Heart left ventricle (tissue), 16 donors: ENCODE measurements at regions not wholly inside any gene's neighbourhood (a gene's known extent, or its start where the extent isn't known, plus 50 kb on each side); places are given as distances from the start of the nearest gene placed in this dataset.

Source experiments
- ATAC-seq, 4 donors: fragments of 200-7000 bp; cut with Tn5 transposase; one replicate each; pipeline ENCODE4 v1.9.1; 2020 to 2022; ENCODE audit warnings: moderate library complexity in 4 of 4, mild to moderate bottlenecking in 3 of 4, moderate number of reproducible peaks in 1 of 4
- DNase-seq, 5 donors: peaks; one replicate each; pipeline ENCODE4 v3.0.0-alpha.2; 2020
- H3K27ac ChIP-seq, 12 donors: fragments of 200-600 bp; sonication (generic) in 4 of 12; one replicate each; pipeline versions ENCODE4 v1.5.0 to v1.8.0; 2016 to 2022; ENCODE audit warnings: mild to moderate bottlenecking in 2 of 12
- H3K27me3 ChIP-seq, 9 donors: fragments of 200-600 bp; sonication (generic) in 2 of 9; one replicate each; pipeline versions ENCODE4 v1.5.1 to v1.8.0; 2016 to 2022; ENCODE audit warnings: mild to moderate bottlenecking in 3 of 9
- H3K36me3 ChIP-seq, 9 donors: fragments of 200-600 bp; sonication (generic) in 2 of 9; one replicate each; pipeline versions ENCODE4 v1.5.0 to v1.8.0; 2018 to 2022; ENCODE audit warnings: mild to moderate bottlenecking in 2 of 9
- H3K4me1 ChIP-seq, 12 donors: fragments of 200-600 bp; sonication (generic) in 4 of 12; one replicate each; pipeline versions ENCODE4 v1.5.0 to v1.8.0; 2016 to 2022; ENCODE audit warnings: mild to moderate bottlenecking in 3 of 12
- H3K4me3 ChIP-seq, 12 donors: fragments of 200-600 bp; sonication (generic) in 4 of 12; one replicate each; pipeline versions ENCODE4 v1.5.0 to v1.8.0; 2017 to 2022; ENCODE audit warnings: mild to moderate bottlenecking in 9 of 12, moderate library complexity in 4 of 12
- H3K9me3 ChIP-seq, 12 donors: fragments of 200-600 bp; sonication (generic) in 4 of 12; one replicate each; pipeline versions ENCODE4 v1.5.0 to v1.8.0; 2016 to 2022; ENCODE audit warnings: mild to moderate bottlenecking in 1 of 12
- POLR2A ChIP-seq, 2 donors: fragments of 450-650 bp; IDR thresholded peaks; one replicate each; pipeline ENCODE4 v1.6.1; 2017; ENCODE audit warnings: antibody characterized with exemption in 2 of 2, mild to moderate bottlenecking in 2 of 2, moderate library complexity in 2 of 2
- WGBS, 4 donors: extraction: QIAGEN DNeasy Blood & Tissue Kit in 2 of 4; methylation state at CpG; one replicate each; pipeline versions ENCODE4 v1.1.5 to v1.1.7; 2013 to 2018; 5-methylcytosine and 5-hydroxymethylcytosine counted together
- intact Hi-C, 10 donors: fragments of 100-400 bp; cut with DNase I; formaldehyde crosslinking; loops; one replicate each; pipeline versions ENCODE4 v1.11.1 to v1.14.2; 2022
- TF ChIP-seq, protein P1 (sequence below), 12 donors: fragments of 200-600 bp; sonication (generic) in 4 of 12; IDR thresholded peaks; one replicate each; pipeline versions ENCODE4 v1.5.0 to v1.8.0; 2018 to 2022; ENCODE audit warnings: antibody characterized with exemption in 12 of 12, mild to moderate bottlenecking in 5 of 12
- donor health status: ischemic (EF 13 %, LVEDD 7.1; RV severe dilation, severe dysfunction).
- donor health status: healthy with polysubstance abuse.
- donor health status: DM: no; HTN: yes; CAD: no.
- donor health status: DM: no; HTN: no; CAD: no.
- donor health status: ischemic (EF 25% LVEDD 6.9; RV normal size, moderate dysfunction).
- donor health status: ischemic (EF 25% LVEDD 5.7; RV mildly dilated, moderate dysfunction).
- donor health status: healthy.
- donor health status: DM: yes; HTN: yes; CAD: no.
- donor health status: ischemic (EF 35%, LVEDD 5.7; RV mildly dilated, moderate dysfunction).
- donor health status: nonischemic (EF 11% LVEDD 7.7; RV severe dilation, severe dysfunction).
- donor health status: DM: yes; HTN: yes; CAD: no.
- donor health status: PGD.
- donor health status: ischemic (EF 29% LVEDD 5.4; RV normal size, mild dysfunction).
- donor health status: nonischemic (EF 23%, LVEDD 6.1; RV moderate dilation, normal function).

DNA sequence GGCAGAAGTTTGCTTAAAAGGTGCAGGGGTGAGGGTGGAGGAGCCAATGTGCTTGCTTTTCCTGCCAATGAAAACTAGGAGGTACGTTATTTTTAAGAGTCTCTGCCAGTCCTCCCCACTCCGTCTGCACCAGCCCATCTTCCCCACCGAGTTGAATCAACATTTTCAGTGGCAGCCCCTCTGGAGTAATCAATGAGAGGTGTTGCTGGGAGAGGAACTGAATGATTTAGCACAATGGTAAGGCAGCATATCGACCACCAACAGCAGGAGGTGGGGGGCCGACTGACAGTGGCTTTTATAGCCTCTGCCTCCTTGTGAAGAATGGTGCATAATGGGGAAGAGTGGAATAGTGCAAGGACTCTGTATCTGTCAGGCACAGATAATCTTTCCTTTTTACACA is 1465.0 kb upstream of the GOT2 start:
- H3K9me3 ChIP-seq = no peaks in the 10 kb centered on the region
- TF ChIP-seq, protein P1, sequence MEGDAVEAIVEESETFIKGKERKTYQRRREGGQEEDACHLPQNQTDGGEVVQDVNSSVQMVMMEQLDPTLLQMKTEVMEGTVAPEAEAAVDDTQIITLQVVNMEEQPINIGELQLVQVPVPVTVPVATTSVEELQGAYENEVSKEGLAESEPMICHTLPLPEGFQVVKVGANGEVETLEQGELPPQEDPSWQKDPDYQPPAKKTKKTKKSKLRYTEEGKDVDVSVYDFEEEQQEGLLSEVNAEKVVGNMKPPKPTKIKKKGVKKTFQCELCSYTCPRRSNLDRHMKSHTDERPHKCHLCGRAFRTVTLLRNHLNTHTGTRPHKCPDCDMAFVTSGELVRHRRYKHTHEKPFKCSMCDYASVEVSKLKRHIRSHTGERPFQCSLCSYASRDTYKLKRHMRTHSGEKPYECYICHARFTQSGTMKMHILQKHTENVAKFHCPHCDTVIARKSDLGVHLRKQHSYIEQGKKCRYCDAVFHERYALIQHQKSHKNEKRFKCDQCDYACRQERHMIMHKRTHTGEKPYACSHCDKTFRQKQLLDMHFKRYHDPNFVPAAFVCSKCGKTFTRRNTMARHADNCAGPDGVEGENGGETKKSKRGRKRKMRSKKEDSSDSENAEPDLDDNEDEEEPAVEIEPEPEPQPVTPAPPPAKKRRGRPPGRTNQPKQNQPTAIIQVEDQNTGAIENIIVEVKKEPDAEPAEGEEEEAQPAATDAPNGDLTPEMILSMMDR (IDR thresholded peaks at IDR 0.05) = no peak
- no peak for TF ChIP-seq POLR2A (IDR thresholded peaks at IDR 0.05)
- no peak overlapping the region for H3K27ac ChIP-seq
- H3K36me3 ChIP-seq = no peaks in the 10 kb centered on the region
- DNase-seq = no peak
- H3K27me3 ChIP-seq = no peaks in the 10 kb centered on the region
- WGBS, 4 donors = 42 to 59% (median 44%) methylated on average over 5 of the region's 5 CpGs
- ATAC-seq = no peak
- intact Hi-C loops = no loop called here
- no peak overlapping the region for H3K4me3 ChIP-seq
- H3K4me1 ChIP-seq = peaks cover 0 to 4% (median 0%) of the 10 kb centered on the region in 12 donors

- H3K9me3 ChIP-seq = no peaks in the 10 kb centered on the region
- ATAC-seq (no peak), DNase-seq (no peak)
- TF ChIP-seq, protein P1 (IDR thresholded peaks at IDR 0.05) = no peak
- TF ChIP-seq POLR2A (IDR thresholded peaks at IDR 0.05) = no peak
- no peaks in the 10 kb centered on the region for H3K36me3 ChIP-seq
- WGBS, 4 donors = 53 to 63% (median 56%) methylated on average over 2 of the region's 2 CpGs
- H3K4me1 ChIP-seq = no peaks in the 10 kb centered on the region
- H3K27me3 ChIP-seq = no peaks in the 10 kb centered on the region
- intact Hi-C loops = no loop called here
- H3K4me3 ChIP-seq = no peak overlapping the region
- no peak overlapping the region for H3K27ac ChIP-seq
Measured at GRCh38 chr16:60181536-60181935, 1447.4 kb upstream of the GOT2 start.

DNA sequence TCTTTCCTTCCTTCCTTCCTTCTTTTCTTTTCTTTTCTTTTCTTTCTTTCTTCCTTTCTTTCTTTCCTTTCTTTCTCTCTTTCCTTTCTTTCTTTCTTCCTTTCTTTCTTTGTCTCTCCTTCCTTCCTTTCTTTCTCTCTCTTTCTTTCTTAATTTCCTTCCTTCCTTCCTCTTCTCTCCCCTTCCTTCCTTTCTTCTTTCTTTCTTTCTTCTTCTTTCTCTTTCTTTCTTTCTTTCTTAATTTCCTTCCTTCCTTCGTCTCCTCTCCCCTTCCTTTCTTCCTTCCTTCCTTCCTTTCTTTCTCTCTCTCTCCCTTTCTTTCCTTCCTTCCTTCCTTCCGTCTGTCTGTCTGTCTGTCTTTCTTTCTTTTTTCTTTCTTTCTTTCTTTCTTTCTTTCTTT is 1446.5 kb upstream of the GOT2 start:
- DNase-seq (no peak), ATAC-seq (no peak)
- intact Hi-C loops = no loop called here
- Histone ChIP-seq H3K27me3 (no peaks in the 10 kb centered on the region), H3K27ac (no peak overlapping the region), H3K36me3 (no peaks in the 10 kb centered on the region), H3K4me3 (no peak overlapping the region), H3K4me1 (no peaks in the 10 kb centered on the region), H3K9me3 (no peaks in the 10 kb centered on the region)
- 63 to 82% (median 69%) methylated on average over 2 of the region's 2 CpGs for WGBS, 4 donors
- TF ChIP-seq POLR2A (IDR thresholded peaks at IDR 0.05) = no peak
- TF ChIP-seq, protein P1 (IDR thresholded peaks at IDR 0.05) = no peak

DNA sequence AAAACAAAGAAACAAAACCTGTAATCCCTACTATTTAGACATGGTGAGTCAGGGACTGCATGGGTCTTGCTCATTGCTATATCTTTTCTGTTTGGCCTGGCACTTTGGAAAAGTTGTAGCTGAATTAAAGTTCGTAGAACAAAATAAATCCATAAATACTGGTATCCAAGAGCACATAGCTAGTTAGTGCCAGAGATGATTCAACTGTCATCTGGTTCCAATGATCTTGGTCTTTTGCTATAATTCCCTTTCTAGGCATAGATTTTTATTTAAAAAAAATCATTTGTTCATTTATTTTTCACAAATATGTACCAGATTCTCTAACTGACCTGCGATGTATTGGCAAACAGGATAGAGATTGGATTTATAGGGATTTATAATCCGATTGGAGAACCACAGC is 1436.1 kb upstream of the GOT2 start:
- TF ChIP-seq, protein P1 (IDR thresholded peaks at IDR 0.05) = no peak
- TF ChIP-seq POLR2A (IDR thresholded peaks at IDR 0.05) = no peak
- intact Hi-C loops = no loop called here
- ATAC-seq = no peak

More for the DNA sequence above, 1436.1 kb upstream of the GOT2 start:
- WGBS, 4 donors = 71 to 89% (median 88%) methylated on average over 3 of the region's 3 CpGs
- Histone ChIP-seq H3K9me3 (no peaks in the 10 kb centered on the region), H3K36me3 (no peaks in the 10 kb centered on the region), H3K4me3 (no peak overlapping the region), H3K27me3 (no peaks in the 10 kb centered on the region), H3K27ac (no peak overlapping the region), H3K4me1 (no peaks in the 10 kb centered on the region)
- no peak for DNase-seq
